GM03348 (cell line): ENCODE measurements at regions not wholly inside any gene's neighbourhood (a gene's known extent, or its start where the extent isn't known, plus 50 kb on each side); places are given as distances from the start of the nearest gene placed in this dataset.
"Not testable (repeated sequence)": the region's sequence is repeated elsewhere in the genome, so short reads cannot be mapped to it uniquely, and the experiment has no call there.

Experiments used
- DNase-seq: peaks from one replicate; pipeline ENCODE4 v3.0.0; 2012; ENCODE audit warnings: low spot score

- DNase-seq, result no peak
These were observed 55.6 kb downstream of the SOWAHC start for GRCh38 chr2:109669731-109670130.

GRCh38 chr2:109670556-109671411 is 56.6 kb downstream of the SOWAHC start:
- DNase-seq, result no peak

- DNase-seq, result no peak
These were observed 60.9 kb downstream of the SOWAHC start for GRCh38 chr2:109674894-109675534.

- no peak for DNase-seq
These were observed 61.6 kb downstream of the SOWAHC start for GRCh38 chr2:109675666-109676345.

GRCh38 chr2:109676346-109676902 is 62.3 kb downstream of the SOWAHC start:
- DNase-seq, result no peak

GRCh38 chr2:109677121-109677731 is 63.1 kb downstream of the SOWAHC start:
- DNase-seq, result not testable (repeated sequence)

GRCh38 chr2:109677835-109678580 is 63.8 kb downstream of the SOWAHC start:
- no peak for DNase-seq

- DNase-seq, result not testable (repeated sequence)
These were observed 64.6 kb downstream of the SOWAHC start for GRCh38 chr2:109678724-109679201.

- no peak for DNase-seq
These were observed 65.1 kb downstream of the SOWAHC start for GRCh38 chr2:109679225-109679624.

GRCh38 chr2:109679626-109680025 is 65.5 kb downstream of the SOWAHC start:
- DNase-seq, result no peak

- no peak for DNase-seq
These were observed 66.5 kb downstream of the SOWAHC start for GRCh38 chr2:109680523-109681297.

GRCh38 chr2:109681633-109682380 is 67.6 kb downstream of the SOWAHC start:
- DNase-seq, result no peak

- no peak for DNase-seq
These were observed 69.3 kb downstream of the SOWAHC start for GRCh38 chr2:109683452-109683851.

- DNase-seq, result no peak
These were observed 71.3 kb downstream of the SOWAHC start for GRCh38 chr2:109685453-109685852.

GRCh38 chr2:109686921-109687320 is 72.8 kb downstream of the SOWAHC start:
- DNase-seq, result no peak

- DNase-seq, result no peak
These were observed 75.2 kb downstream of the SOWAHC start for GRCh38 chr2:109689182-109689930.

- DNase-seq, result no peak
These were observed 75.8 kb downstream of the SOWAHC start for GRCh38 chr2:109689973-109690372.

- DNase-seq, result no peak
These were observed 76.3 kb downstream of the SOWAHC start for GRCh38 chr2:109690457-109690821.
